ENCODE measurements at regions not wholly inside any gene's neighbourhood (a gene's known extent, or its start where the extent isn't known, plus 50 kb on each side); places are given as distances from the start of the nearest gene placed in this dataset.

DNA sequence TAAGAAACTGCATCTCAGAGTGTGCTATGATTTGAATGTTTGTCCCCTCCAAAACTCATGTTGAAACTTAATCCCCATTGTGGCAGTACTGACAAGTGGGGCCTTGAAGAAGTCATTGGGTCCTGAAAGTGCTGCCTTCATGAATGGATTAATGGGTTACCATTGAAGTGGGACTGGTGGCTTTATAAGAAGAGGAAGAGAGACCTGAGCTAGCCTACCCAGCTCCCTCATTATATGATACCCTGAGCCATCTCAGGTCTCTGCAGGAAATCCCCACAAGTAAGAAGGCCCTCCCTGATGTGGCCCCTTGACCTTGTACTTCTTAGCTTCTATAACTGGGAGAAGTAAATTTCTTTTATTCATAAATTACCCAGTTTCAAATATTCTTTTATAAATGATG, 526.8 kb downstream of the XIRP2 start:
- H3K27ac ChIP-seq: no peak overlapping the region
- H3K9me3 ChIP-seq: no peaks in the 10 kb centered on the region
- H3K27me3 ChIP-seq: no peaks in the 10 kb centered on the region
- TF ChIP-seq, protein P1, sequence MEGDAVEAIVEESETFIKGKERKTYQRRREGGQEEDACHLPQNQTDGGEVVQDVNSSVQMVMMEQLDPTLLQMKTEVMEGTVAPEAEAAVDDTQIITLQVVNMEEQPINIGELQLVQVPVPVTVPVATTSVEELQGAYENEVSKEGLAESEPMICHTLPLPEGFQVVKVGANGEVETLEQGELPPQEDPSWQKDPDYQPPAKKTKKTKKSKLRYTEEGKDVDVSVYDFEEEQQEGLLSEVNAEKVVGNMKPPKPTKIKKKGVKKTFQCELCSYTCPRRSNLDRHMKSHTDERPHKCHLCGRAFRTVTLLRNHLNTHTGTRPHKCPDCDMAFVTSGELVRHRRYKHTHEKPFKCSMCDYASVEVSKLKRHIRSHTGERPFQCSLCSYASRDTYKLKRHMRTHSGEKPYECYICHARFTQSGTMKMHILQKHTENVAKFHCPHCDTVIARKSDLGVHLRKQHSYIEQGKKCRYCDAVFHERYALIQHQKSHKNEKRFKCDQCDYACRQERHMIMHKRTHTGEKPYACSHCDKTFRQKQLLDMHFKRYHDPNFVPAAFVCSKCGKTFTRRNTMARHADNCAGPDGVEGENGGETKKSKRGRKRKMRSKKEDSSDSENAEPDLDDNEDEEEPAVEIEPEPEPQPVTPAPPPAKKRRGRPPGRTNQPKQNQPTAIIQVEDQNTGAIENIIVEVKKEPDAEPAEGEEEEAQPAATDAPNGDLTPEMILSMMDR (IDR thresholded peaks at IDR 0.05): no peak
- DNase-seq (ENCODE audit: low spot score in 2 of 2): no peak
- no peaks in the 10 kb centered on the region for H3K36me3 ChIP-seq
- H3K4me1 ChIP-seq: no peaks in the 10 kb centered on the region
- no peak overlapping the region for H3K4me3 ChIP-seq
- intact Hi-C loops (cut with DNase I): no loop called here

DNA sequence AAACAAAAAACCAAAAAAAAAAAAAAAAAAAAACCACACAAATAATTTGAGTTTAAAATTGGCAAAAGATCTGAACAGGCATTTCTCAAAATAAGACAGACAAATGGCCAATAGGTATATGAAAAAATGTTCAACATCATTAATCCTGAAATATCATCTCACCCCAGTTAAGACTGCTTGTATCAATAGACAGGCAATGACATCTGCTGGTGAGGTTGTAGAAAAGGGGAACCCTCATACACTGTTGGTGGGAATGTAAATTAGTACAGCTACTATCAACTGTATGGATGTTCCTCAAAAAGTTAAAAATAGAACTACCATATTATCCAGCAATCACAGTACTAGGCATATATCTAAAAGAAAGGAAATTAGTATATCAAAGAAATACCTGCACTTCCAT, 523.1 kb downstream of the XIRP2 start:
- Histone ChIP-seq H3K4me1 (no peaks in the 10 kb centered on the region), H3K27ac (no peak overlapping the region), H3K9me3 (peaks cover 0 to 1% of the 10 kb centered on the region in 2 donors), H3K4me3 (no peak overlapping the region), H3K27me3 (no peaks in the 10 kb centered on the region), H3K36me3 (no peaks in the 10 kb centered on the region)
- intact Hi-C loops (cut with DNase I): no loop called here
- TF ChIP-seq, protein P1 (IDR thresholded peaks at IDR 0.05): no peak
- DNase-seq (ENCODE audit: low spot score in 2 of 2): no peak

DNA sequence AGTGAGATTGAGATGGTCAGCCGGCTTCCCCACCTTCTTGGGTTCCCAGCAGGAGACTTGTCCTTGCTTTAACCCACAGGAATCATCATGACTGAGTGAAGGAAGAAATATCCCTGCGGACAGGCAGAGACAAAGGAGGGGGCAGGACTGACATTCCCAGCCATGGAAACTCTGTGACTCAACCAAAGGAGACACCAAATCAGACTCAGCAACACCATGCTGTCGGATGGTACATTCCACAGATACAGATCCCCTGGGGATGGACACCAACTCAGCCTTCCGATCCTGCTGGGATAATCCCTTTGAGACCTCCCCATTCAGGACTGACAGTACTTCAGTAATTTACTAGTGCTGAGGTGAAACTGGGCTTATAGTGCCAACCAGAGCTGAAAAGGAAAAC, 518.3 kb downstream of the XIRP2 start:
- Histone ChIP-seq H3K9me3 (peaks cover 0 to 7% of the 10 kb centered on the region in 2 donors), H3K27me3 (no peaks in the 10 kb centered on the region), H3K27ac (no peak overlapping the region), H3K36me3 (no peaks in the 10 kb centered on the region), H3K4me1 (no peaks in the 10 kb centered on the region), H3K4me3 (no peak overlapping the region)
- DNase-seq (ENCODE audit: low spot score in 2 of 2): no peak
- intact Hi-C loops (cut with DNase I): no loop called here
- TF ChIP-seq, protein P1 (IDR thresholded peaks at IDR 0.05): no peak

DNA sequence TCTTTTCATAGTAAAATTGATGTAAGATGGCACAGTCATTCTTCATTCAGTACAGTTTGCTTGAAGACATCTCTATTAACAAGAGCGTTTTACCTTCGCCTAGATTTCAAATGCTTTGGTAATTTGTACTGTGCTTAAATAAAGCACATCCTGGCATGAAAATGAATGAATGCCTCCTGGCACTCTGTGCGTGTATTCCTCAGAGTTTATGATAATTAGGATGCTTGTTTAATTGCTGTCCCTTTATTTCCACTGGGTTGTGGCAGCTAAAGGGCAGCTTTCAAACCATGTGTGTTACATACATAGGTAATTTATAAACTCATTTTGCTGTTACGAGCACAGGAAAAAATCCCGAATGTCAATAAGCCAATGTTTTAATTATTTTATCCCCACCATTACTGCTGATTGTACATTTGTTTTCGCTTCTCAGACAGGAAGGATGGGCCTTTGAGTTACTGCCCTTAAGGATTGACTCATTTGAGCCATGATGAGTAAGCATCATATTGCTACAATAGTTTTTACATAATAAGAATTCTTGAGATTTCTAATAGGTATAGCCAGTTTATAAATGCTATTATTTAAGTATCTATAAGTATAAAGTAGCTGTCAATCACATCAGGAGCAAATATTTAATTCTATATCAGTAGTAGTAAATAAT, 516.5 kb downstream of the XIRP2 start:
- H3K27me3 ChIP-seq: no peaks in the 10 kb centered on the region
- H3K9me3 ChIP-seq: peaks cover 0 to 7% of the 10 kb centered on the region in 2 donors
- H3K4me3 ChIP-seq: no peak overlapping the region
- TF ChIP-seq, protein P1 (IDR thresholded peaks at IDR 0.05): no peak
- DNase-seq (ENCODE audit: low spot score in 2 of 2): no peak
- no peaks in the 10 kb centered on the region for H3K4me1 ChIP-seq
- no peaks in the 10 kb centered on the region for H3K36me3 ChIP-seq
- intact Hi-C loops (cut with DNase I): no loop called here
- H3K27ac ChIP-seq: no peak overlapping the region

DNA sequence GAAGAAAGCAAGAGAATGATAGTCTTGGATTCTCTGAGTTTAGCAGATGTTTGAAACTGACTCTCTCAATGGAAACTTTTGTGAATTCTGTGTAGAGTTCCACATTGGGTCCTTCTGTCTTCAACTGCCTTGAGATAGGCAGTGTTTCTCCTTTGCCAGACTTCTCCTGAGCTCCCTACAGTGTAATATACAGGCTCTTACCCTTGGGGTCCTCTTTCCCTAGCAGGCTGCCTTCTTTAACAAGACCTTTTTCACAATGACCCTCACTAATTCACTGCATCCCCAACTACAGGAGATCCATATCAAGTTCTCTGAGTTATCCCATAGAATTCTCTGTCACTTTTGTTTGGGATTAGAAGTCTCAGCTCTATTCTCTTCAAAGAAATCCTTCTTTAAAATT, 513.0 kb downstream of the XIRP2 start:
- TF ChIP-seq, protein P1 (IDR thresholded peaks at IDR 0.05): no peak
- intact Hi-C loops (cut with DNase I): no loop called here
- H3K36me3 ChIP-seq: no peaks in the 10 kb centered on the region
- no peaks in the 10 kb centered on the region for H3K4me1 ChIP-seq
- no peaks in the 10 kb centered on the region for H3K27me3 ChIP-seq
- H3K9me3 ChIP-seq: peaks cover 0 to 5% of the 10 kb centered on the region in 2 donors
- H3K4me3 ChIP-seq: no peak overlapping the region
- no peak for DNase-seq (ENCODE audit: low spot score in 2 of 2)
- no peak overlapping the region for H3K27ac ChIP-seq

DNA sequence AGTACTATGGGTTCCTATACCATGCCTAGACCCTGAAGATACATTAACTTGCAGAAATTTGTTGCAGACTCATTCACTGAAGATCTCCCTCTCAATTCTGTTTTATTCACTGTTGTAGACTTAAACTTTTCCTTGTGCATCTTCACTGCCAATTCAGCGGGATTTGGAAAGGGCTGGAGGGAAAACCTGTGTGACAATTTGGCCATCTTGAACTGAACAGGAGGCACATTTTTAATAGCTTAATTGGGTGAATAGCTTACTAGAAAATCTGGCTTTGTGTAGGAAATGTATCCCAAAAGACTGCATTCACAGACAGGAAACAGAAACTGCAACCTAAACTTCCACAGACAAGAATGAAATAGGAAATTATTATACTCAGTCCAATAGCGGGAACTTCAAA, 512.3 kb downstream of the XIRP2 start:
- no peak overlapping the region for H3K4me3 ChIP-seq
- TF ChIP-seq, protein P1 (IDR thresholded peaks at IDR 0.05): no peak
- H3K27ac ChIP-seq: no peak overlapping the region
- H3K36me3 ChIP-seq: no peaks in the 10 kb centered on the region
- intact Hi-C loops (cut with DNase I): no loop called here
- DNase-seq (ENCODE audit: low spot score in 2 of 2): no peak
- H3K4me1 ChIP-seq: no peaks in the 10 kb centered on the region
- no peaks in the 10 kb centered on the region for H3K27me3 ChIP-seq
- no peaks in the 10 kb centered on the region for H3K9me3 ChIP-seq
